ENCODE measurements at regions not wholly inside any gene's neighbourhood (a gene's known extent, or its start where the extent isn't known, plus 50 kb on each side); places are given as distances from the start of the nearest gene placed in this dataset.

DNA sequence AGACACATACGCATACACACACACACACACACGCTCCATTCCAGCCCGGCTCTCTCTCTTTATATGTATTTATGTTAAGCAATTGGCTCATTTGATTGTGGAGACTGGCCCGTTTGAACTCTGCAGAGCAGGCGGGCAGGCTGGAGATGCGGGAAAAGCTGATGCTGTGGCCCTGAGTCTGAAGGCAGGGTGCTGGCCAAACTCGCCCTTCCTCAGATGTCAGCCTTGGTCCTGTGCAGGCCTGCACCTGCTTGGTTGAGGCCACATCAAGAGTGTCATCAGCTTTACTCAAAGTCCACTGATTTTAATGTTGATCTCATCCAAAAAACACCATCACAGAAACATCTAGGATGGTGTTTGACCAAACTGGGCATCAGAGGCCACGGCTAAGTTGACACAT is 569.3 kb downstream of the TBC1D22A start:
- TF ChIP-seq, protein P1, sequence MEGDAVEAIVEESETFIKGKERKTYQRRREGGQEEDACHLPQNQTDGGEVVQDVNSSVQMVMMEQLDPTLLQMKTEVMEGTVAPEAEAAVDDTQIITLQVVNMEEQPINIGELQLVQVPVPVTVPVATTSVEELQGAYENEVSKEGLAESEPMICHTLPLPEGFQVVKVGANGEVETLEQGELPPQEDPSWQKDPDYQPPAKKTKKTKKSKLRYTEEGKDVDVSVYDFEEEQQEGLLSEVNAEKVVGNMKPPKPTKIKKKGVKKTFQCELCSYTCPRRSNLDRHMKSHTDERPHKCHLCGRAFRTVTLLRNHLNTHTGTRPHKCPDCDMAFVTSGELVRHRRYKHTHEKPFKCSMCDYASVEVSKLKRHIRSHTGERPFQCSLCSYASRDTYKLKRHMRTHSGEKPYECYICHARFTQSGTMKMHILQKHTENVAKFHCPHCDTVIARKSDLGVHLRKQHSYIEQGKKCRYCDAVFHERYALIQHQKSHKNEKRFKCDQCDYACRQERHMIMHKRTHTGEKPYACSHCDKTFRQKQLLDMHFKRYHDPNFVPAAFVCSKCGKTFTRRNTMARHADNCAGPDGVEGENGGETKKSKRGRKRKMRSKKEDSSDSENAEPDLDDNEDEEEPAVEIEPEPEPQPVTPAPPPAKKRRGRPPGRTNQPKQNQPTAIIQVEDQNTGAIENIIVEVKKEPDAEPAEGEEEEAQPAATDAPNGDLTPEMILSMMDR (IDR thresholded peaks at IDR 0.05): no peak
- no peak overlapping the region for H3K27ac ChIP-seq
- no peak overlapping the region for H3K4me3 ChIP-seq
- no peak for DNase-seq (ENCODE audit: low spot score)

DNA sequence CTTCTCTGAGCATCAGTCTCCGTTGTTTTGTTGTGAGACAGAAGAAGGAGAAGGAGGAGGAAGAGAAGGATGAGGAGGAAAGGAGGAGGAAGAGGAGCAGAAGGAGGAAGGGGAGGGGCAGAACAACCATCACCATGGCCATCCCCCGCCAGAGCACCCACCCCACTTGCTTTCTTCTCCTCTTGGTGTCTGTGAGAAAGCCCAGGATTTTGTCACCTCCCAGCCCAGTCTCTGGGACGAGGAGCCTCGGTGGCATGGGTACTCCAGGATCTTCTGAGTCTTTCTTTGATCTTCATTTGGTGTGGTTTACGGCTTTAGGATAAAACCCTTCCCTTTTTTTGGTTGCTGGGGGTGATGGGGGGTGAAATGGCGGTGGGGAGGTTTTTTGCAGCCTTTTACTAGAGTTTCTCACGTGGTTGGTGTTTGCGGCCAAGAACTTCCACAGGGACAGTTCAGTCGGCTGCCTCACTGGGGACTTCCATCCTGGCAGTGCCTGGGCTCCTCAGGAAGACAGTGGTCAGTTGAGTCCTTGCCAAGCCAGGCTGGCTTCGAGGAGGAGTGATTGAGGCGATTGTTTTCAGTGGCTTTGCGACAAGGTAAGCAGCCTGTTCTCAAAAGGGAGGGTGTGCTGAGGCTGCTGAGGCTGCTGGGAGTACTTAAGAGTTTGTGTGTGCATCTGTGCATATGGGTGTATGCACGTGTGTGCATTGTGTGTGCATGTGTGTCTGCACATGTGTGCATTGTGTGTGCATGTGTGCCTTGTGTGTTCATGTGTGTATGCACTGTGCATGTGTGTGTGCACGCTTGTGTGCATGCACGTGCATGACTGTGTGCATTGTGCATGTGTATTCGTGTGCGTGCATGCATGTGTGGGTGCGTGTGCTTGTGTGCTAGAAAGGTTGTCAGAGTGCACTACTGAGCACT is 567.5 kb downstream of the TBC1D22A start:
- TF ChIP-seq, protein P1 (IDR thresholded peaks at IDR 0.05): no peak
- no peak for DNase-seq (ENCODE audit: low spot score)
- Histone ChIP-seq H3K4me3 (no peak overlapping the region), H3K27ac (no peak overlapping the region)

DNA sequence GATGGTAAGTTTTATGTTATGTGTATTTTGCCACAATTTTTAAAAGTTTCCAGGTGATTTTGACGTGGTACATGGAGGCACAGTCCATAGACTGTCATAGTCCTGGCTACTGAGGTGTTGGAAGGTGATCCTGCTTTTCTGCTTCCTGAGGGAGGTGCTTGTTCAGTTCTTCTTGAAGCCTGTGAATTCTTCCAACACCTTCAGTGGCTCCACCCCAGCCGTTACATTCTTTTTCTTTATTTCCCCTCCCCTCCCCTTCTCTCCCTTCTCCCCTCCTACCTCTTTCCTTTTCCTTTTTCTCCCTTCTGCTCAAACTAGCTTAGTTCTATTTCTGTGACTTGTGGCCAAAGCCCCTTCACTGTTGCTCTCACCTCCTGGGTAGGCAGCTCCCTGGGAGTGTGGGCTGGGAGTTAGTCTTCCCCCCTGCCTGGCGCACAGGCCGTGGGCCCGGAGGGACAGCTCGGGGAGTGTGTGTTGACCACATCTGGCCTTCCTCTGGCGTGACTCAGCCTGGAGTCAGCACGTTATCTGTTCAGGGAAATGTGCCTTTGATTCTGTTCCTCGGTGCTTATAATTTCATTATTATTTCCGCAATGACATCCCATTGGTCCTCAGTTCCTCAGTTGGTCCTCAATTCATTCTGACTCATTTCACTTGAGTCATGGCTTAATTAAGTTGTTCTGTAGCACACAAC is 566.2 kb downstream of the TBC1D22A start:
- no peak for DNase-seq (ENCODE audit: low spot score)
- TF ChIP-seq, protein P1 (IDR thresholded peaks at IDR 0.05): no peak
- H3K4me3 ChIP-seq: no peak overlapping the region
- H3K27ac ChIP-seq: no peak overlapping the region

DNA sequence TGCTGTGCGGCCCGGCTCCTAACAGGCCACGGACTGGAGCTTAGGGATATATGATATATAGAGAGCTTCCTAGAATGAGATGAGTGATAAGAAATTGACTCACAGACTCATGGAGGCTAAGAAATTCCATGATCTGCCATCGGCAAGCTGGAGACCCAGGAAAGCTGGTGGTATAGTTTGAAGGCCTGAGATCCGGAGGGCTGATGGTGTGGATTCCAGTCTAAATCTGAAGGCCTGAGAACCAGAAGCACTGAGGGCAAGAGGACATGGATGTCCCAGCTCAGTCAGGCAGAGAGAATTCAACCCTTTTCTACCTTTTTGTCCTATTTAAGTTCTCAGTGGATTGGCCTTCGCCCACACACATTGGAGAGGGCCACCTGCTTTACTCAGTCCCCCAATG is 564.8 kb downstream of the TBC1D22A start:
- Histone ChIP-seq H3K4me3 (no peak overlapping the region), H3K27ac (no peak overlapping the region)
- TF ChIP-seq, protein P1 (IDR thresholded peaks at IDR 0.05): no peak
- DNase-seq (ENCODE audit: low spot score): no peak

DNA sequence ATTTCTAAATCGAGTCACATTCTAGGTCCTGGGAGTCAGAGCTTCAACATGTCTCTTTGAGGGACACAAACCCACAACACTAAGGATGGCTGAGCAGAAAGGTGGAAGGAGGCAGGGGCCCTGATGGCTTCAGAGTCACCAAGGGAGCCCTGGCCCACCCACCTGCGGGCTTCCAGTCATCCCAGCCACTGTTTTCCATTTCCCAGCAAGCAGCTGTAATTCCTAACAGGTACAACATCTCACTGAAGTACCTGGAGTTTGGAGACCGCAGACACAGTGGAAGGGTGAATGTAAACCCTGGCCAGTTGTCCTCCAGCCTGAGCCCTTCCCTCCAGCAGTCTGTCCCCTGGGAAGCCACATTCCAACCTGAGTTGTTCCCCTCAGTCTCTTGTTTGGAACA is 562.8 kb downstream of the TBC1D22A start:
- TF ChIP-seq, protein P1 (IDR thresholded peaks at IDR 0.05): no peak
- DNase-seq (ENCODE audit: low spot score): no peak
- H3K4me3 ChIP-seq: no peak overlapping the region
- no peak overlapping the region for H3K27ac ChIP-seq

DNA sequence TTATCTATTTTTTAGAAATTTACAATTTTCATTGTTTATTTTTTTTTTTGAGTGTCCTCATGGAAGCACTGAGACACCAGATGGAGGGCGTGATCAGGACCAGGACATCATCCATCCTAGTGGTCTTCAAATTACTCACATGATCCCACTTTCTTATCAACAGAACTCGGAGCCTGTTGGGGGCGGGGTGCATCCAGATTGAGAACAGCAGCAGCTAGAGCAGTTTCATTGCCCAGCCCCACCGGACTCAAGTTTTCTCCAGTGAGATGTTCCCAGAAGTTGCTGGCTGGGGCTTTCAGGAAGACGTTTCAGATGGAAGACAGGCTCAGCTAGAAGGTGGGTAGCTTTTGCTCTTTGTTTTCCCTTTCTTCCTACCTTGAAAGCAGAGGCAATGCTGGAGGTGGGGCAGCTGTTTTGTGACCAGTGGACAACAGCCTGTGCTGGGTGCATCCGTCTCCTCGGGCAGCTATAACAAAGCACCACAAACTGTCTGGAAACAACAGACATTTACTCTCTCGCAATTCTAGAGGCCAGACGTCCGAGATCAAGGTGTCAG is 562.1 kb downstream of the TBC1D22A start:
- TF ChIP-seq, protein P1 (IDR thresholded peaks at IDR 0.05): no peak
- DNase-seq (ENCODE audit: low spot score): no peak
- no peak overlapping the region for H3K27ac ChIP-seq

More for the DNA sequence above, 562.1 kb downstream of the TBC1D22A start:
- no peak overlapping the region for H3K4me3 ChIP-seq
